ENCODE measurements at regions not wholly inside any gene's neighbourhood (a gene's known extent, or its start where the extent isn't known, plus 50 kb on each side); places are given as distances from the start of the nearest gene placed in this dataset.

GRCh38 chr14:84533181-84533725 is 996.7 kb upstream of the FLRT2 start:
- TF ChIP-seq MAX (IDR thresholded peaks at IDR 0.05; ENCODE audit: low read depth, low read length) (no peak), CTCF (IDR thresholded peaks at IDR 0.05; ENCODE audit: low read depth, low read length) (no peak), POLR2A (IDR thresholded peaks at IDR 0.05; ENCODE audit: extremely low read depth, insufficient read length) (no peak)

Data from NB4 (cell line).